HG03460 (cell line): ENCODE measurements at regions not wholly inside any gene's neighbourhood (a gene's known extent, or its start where the extent isn't known, plus 50 kb on each side); places are given as distances from the start of the nearest gene placed in this dataset.
"Not testable (repeated sequence)": the region's sequence is repeated elsewhere in the genome, so short reads cannot be mapped to it uniquely, and the experiment has no call there.

Experiments
- ATAC-seq: cut with Tn5 transposase; IDR thresholded peaks from one replicate; pipeline ENCODE4 v1.9.1; 2021; ENCODE audit not compliant: unreplicated experiment

DNA sequence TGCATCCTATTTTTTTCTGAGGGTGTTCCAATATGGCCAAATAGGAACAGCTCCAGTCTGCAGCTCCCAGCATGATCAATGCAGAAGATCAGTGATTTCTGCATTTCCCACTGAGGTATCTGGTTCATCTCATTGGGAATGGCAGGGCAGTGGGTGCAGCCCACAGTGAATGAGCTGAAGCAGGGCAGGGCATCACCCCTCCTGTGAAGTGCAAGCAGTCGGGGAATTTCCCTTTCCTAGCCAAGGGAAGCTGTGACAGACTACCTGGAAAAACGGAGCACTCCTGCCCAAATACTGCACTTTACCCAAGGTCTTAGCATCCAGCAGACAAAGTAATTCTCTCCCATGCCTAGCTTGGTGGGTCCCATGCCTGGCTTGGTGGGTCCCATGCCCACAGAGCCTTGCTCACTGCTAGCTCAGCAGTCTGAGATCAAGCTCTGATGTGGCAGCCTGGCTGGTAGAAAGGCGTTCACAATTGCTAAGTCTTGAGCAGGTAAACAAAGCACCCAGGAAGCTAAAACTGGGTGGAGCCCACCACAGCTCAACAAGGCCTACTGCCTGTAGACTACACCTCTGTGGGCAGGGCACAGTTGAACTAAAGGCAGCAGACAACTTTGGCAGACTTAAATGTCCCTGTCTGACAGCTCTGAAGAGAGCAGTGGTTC lies 352.0 kb downstream of the CDY1B start:
- ATAC-seq, result not testable (repeated sequence)

DNA sequence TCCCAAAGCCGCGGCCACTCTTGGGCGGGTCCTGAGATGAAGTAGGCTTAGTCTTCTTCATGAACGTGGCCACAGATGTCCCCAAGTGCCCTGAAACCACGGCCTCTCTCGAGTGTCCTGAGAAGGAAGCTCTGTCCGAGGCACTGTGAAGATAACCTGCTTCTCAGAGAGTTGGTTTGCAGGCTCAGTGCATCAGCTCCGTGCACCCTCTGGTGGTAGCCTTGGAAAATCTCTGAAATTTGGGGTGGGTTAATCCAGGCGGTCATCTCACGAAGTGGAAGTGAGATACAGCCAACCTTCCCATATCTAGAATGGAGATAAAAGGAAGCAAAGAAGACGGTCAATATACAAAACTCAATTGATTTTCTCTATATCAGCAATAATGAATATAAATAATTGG lies 365.9 kb downstream of the CDY1B start:
- ATAC-seq, result not testable (repeated sequence)

GRCh38 chrY:23669858-23670257 lies 378.0 kb downstream of the CDY1B start:
- ATAC-seq, result not testable (repeated sequence)

GRCh38 chrY:23622313-23622712 lies 403.0 kb downstream of the DAZ2 start:
- ATAC-seq, result not testable (repeated sequence)

DNA sequence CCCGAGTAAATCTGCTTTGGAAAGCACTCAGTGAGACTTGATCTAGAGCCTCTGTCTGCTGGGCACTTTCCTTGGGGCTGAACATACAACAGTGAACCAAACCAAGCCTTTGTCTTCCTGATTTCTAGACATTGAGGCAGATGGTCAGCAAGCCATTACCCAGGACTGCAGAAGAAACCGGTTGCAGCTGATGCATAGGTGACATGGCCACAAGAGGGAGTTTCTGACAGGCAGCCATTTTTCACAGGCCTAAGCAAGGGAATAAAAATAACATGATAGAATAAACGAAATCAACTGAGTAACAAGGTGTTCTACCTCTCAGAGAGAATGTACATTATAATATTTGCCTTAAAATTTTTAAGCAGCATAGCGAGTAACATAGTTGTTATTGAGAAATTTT lies 391.1 kb downstream of the DAZ2 start:
- ATAC-seq, result not testable (repeated sequence)

DNA sequence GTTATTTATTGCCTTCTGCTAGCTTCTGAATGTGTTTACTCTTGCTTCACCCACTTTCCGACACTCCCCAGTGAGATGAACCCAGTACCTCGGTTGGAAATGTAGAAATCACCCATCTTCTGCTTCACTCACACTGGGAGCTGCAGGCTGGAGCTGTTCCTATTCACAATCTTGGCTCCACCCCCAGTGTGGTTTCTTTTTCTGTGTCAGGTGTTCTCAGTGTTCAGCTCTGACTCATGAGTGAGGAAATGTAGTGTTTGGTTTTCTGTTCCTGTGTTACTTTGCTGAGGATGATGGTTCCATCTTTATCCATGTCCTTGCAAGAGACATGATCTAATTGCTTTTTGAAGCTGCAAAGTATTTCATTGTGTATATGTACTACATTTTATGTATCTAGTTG lies 377.2 kb downstream of the DAZ2 start:
- peak; percentile 67 for ATAC-seq

DNA sequence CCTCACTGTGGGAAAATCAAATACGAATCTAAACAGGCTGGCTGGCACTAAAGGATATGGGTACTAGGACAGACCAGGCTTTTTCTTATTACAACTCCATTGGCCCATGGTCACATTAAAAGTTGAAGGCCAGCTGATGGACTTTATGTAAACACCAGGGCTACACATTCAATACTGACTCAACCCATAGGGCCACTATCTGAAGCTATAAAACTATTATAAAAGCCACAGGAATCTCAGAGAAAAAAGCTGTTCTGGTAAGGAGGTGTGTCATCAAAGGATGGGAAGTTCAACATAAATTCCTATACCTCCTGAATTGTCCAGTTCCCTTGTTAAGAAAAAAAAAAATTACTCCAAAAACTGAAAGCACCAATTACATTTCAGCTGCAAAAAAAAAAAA lies 370.9 kb downstream of the DAZ2 start:
- ATAC-seq, result not testable (repeated sequence)

DNA sequence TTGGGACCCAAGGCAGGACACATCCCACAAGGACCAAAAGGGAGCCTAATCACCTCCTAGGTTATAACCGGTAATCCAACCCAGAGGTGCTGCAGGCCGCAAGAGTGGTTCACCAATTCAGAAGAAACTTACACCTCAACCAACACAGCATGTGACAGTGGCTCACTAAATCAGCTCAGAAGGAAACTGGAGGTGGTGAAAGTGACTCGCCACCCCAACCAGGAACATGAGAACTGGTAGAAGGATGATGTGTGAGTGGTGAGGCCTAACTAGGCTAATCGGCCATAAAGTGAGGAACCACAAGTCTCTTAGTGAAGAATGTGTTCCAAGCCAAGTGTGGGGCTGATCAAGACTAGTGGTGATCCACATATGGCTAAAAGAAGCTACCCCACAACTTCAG lies 369.1 kb downstream of the DAZ2 start:
- ATAC-seq, result not testable (repeated sequence)
